Large intestine (tissue), 3 donors: ENCODE measurements at regions not wholly inside any gene's neighbourhood (a gene's known extent, or its start where the extent isn't known, plus 50 kb on each side); places are given as distances from the start of the nearest gene placed in this dataset.

ENCODE experiments used
- DNase-seq, 2 donors: peaks; one replicate each; pipeline versions ENCODE4 v3.0.0 to v3.0.0-alpha.2; 2013
- H3K27ac ChIP-seq: one replicate; pipeline ENCODE4 v1.5.1; 2013; ENCODE audit warnings: low read length
- H3K27me3 ChIP-seq: 2 replicates; pipeline ENCODE4 v1.6.1; 2013; ENCODE audit warnings: low read length; ENCODE audit not compliant: control insufficient read depth, insufficient read depth
- H3K36me3 ChIP-seq: 2 replicates; pipeline ENCODE4 v1.6.1; 2013; ENCODE audit warnings: low read length; ENCODE audit not compliant: control insufficient read depth, insufficient read depth
- H3K4me1 ChIP-seq: one replicate; pipeline ENCODE4 v1.6.1; 2013; ENCODE audit warnings: low read length; ENCODE audit not compliant: control insufficient read depth, insufficient read depth
- H3K4me3 ChIP-seq: one replicate; pipeline ENCODE4 v1.5.1; 2013; ENCODE audit warnings: low read length
- H3K9me3 ChIP-seq: one replicate; pipeline ENCODE4 v1.6.1; 2013; ENCODE audit warnings: mild to moderate bottlenecking, low read depth, low read length, moderate library complexity; ENCODE audit not compliant: control insufficient read depth
- WGBS: methylation state at CpG from one replicate; pipeline ENCODE4 v1.1.5; 2013; ENCODE audit warnings: low lambda C conversion rate; ENCODE audit not compliant: insufficient coverage; 5-methylcytosine and 5-hydroxymethylcytosine counted together

- no peaks in the 10 kb centered on the region for H3K27me3 ChIP-seq
- H3K27ac ChIP-seq, result no peak overlapping the region
- DNase-seq, result no peak
- no CpG with 5 or more reads among the region's 14 CpGs for WGBS
- no peaks in the 10 kb centered on the region for H3K36me3 ChIP-seq
- no peaks in the 10 kb centered on the region for H3K9me3 ChIP-seq
- no peak overlapping the region for H3K4me3 ChIP-seq
- H3K4me1 ChIP-seq, result no peaks in the 10 kb centered on the region
Measured at GRCh38 chr13:22211876-22212275, 541.0 kb downstream of the FGF9 start.

- no peaks in the 10 kb centered on the region for H3K27me3 ChIP-seq
- no peak for DNase-seq
- no peak overlapping the region for H3K4me3 ChIP-seq
- no peaks in the 10 kb centered on the region for H3K4me1 ChIP-seq
- no CpG with 5 or more reads among the region's 10 CpGs for WGBS
- no peaks in the 10 kb centered on the region for H3K9me3 ChIP-seq
- H3K36me3 ChIP-seq, result no peaks in the 10 kb centered on the region
- H3K27ac ChIP-seq, result no peak overlapping the region
Measured at GRCh38 chr13:22212576-22212975, 541.7 kb downstream of the FGF9 start.

- WGBS, result 58% methylated on average over 2 of the region's 3 CpGs
- no peaks in the 10 kb centered on the region for H3K36me3 ChIP-seq
- no peaks in the 10 kb centered on the region for H3K27me3 ChIP-seq
- no peaks in the 10 kb centered on the region for H3K9me3 ChIP-seq
- no peak for DNase-seq
- no peaks in the 10 kb centered on the region for H3K4me1 ChIP-seq
- no peak overlapping the region for H3K27ac ChIP-seq
- H3K4me3 ChIP-seq, result no peak overlapping the region
Measured at GRCh38 chr13:22214184-22214583, 543.3 kb downstream of the FGF9 start.

- no peaks in the 10 kb centered on the region for H3K36me3 ChIP-seq
- no peaks in the 10 kb centered on the region for H3K27me3 ChIP-seq
- no peak for DNase-seq
- no peak overlapping the region for H3K27ac ChIP-seq
- no peaks in the 10 kb centered on the region for H3K4me1 ChIP-seq
- WGBS, result no CpG with 5 or more reads among the region's 4 CpGs
- no peaks in the 10 kb centered on the region for H3K9me3 ChIP-seq
- no peak overlapping the region for H3K4me3 ChIP-seq
Measured at GRCh38 chr13:22218797-22219196, 547.9 kb downstream of the FGF9 start.

- H3K36me3 ChIP-seq, result no peaks in the 10 kb centered on the region
- H3K27ac ChIP-seq, result no peak overlapping the region
- no peaks in the 10 kb centered on the region for H3K4me1 ChIP-seq
- no peaks in the 10 kb centered on the region for H3K9me3 ChIP-seq
- H3K27me3 ChIP-seq, result no peaks in the 10 kb centered on the region
- no peak overlapping the region for H3K4me3 ChIP-seq
- no peak for DNase-seq
- WGBS, result 86% methylated on average over 1 of the region's 2 CpGs
Measured at GRCh38 chr13:22219709-22220108, 548.8 kb downstream of the FGF9 start.

GRCh38 chr13:22220151-22221135 lies 549.6 kb downstream of the FGF9 start:
- H3K27me3 ChIP-seq, result no peaks in the 10 kb centered on the region
- H3K4me3 ChIP-seq, result no peak overlapping the region
- WGBS, result no CpG with 5 or more reads among the region's 17 CpGs
- H3K9me3 ChIP-seq, result no peaks in the 10 kb centered on the region
- no peak for DNase-seq
- H3K4me1 ChIP-seq, result no peaks in the 10 kb centered on the region
- H3K27ac ChIP-seq, result no peak overlapping the region
- H3K36me3 ChIP-seq, result no peaks in the 10 kb centered on the region

GRCh38 chr13:22223411-22223810 lies 552.5 kb downstream of the FGF9 start:
- 100% methylated on average over 1 of the region's 8 CpGs for WGBS
- Histone ChIP-seq H3K27ac (no peak overlapping the region), H3K4me1 (no peaks in the 10 kb centered on the region), H3K36me3 (no peaks in the 10 kb centered on the region), H3K27me3 (no peaks in the 10 kb centered on the region), H3K4me3 (no peak overlapping the region), H3K9me3 (no peaks in the 10 kb centered on the region)
- DNase-seq, result no peak

- Histone ChIP-seq H3K36me3 (no peaks in the 10 kb centered on the region), H3K9me3 (no peaks in the 10 kb centered on the region), H3K27ac (no peak overlapping the region), H3K4me1 (no peaks in the 10 kb centered on the region), H3K27me3 (no peaks in the 10 kb centered on the region), H3K4me3 (no peak overlapping the region)
- no peak for DNase-seq
- WGBS, result 83% methylated on average over 1 of the region's 4 CpGs
Measured at GRCh38 chr13:22226086-22226485, 555.2 kb downstream of the FGF9 start.

GRCh38 chr13:22227895-22228294 lies 557.0 kb downstream of the FGF9 start:
- DNase-seq, result no peak
- H3K27ac ChIP-seq, result no peak overlapping the region
- H3K4me3 ChIP-seq, result no peak overlapping the region
- no peaks in the 10 kb centered on the region for H3K36me3 ChIP-seq
- H3K4me1 ChIP-seq, result no peaks in the 10 kb centered on the region
- H3K9me3 ChIP-seq, result no peaks in the 10 kb centered on the region
- no peaks in the 10 kb centered on the region for H3K27me3 ChIP-seq
- 100% methylated on average over 1 of the region's 2 CpGs for WGBS

GRCh38 chr13:22229916-22230315 lies 559.0 kb downstream of the FGF9 start:
- Histone ChIP-seq H3K36me3 (no peaks in the 10 kb centered on the region), H3K4me3 (no peak overlapping the region), H3K27me3 (no peaks in the 10 kb centered on the region), H3K27ac (no peak overlapping the region), H3K9me3 (no peaks in the 10 kb centered on the region), H3K4me1 (peaks cover under 1% of the 10 kb centered on the region)
- 71% methylated on average over 1 of the region's 5 CpGs for WGBS
- no peak for DNase-seq

GRCh38 chr13:22232186-22232585 lies 561.3 kb downstream of the FGF9 start:
- H3K36me3 ChIP-seq, result no peaks in the 10 kb centered on the region
- no peaks in the 10 kb centered on the region for H3K27me3 ChIP-seq
- no peak for DNase-seq
- no peak overlapping the region for H3K4me3 ChIP-seq
- no CpG with 5 or more reads among the region's 3 CpGs for WGBS
- H3K9me3 ChIP-seq, result no peaks in the 10 kb centered on the region
- no peak overlapping the region for H3K27ac ChIP-seq
- peaks cover 8% of the 10 kb centered on the region for H3K4me1 ChIP-seq
